Occipital lobe (tissue), 1 donor: ENCODE measurements at regions not wholly inside any gene's neighbourhood (a gene's known extent, or its start where the extent isn't known, plus 50 kb on each side); places are given as distances from the start of the nearest gene placed in this dataset.
"Not testable (repeated sequence)": the region's sequence is repeated elsewhere in the genome, so short reads cannot be mapped to it uniquely, and the experiment has no call there.

ENCODE experiments used
- DNase-seq: peaks from one replicate; lab custom pipeline; 2025; lab: John Stamatoyannopoulos, UW

DNA sequence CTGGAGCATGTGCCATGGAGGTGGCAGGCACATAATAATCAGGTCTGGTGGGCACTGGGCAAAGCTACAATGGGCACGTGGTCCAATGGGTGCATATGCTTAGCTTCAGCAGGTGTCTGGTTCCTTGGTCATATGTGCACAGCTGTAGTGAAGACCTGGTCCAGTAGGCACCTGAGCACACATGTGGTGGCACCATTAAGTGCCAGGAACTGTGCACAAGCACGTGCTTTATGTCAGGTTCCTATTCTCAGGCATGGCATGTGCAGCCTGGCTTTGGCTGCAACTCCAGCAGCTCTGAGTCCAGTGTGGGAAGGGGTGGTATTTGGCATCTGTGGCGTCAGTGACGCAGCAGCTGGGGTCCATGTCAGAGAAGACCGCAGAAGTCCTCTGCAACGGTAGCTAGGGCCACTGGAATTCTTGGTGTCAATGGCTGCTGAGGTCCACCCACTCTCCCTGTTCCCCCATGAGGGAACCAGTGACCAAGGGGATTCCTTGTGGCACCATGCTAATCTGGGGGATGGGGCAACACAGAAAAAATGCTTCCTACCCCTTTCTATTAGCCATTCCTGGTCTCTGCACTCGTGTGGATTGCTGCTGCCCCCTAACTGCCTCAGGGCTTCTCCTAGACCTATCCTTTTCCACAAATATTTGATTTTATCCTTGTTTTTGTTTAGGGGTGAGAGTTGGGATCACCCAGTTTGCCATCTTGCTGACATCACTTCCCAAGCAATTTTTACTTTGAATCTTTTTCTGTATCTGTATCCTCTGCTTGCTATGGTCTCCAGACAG, 262.9 kb upstream of the MAP2 start:
- no peak for DNase-seq

DNA sequence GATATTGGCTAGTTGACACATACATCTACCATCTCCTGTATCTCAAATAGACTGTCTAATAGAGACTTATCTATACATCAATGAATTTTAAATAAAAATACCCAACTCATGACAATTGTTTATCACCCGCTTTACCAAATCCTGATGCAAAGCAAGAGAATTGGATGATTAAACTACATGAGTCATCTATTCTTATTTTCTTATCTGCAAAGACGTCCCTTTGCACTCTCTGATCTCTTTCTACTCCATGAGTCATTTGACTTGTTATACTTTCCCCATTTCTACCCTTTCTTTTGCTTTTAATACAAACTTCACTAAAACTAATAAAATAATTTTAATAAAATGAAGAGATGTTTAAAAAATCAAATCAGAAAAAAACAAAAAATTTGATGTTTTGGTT, 261.7 kb upstream of the MAP2 start:
- no peak for DNase-seq

DNA sequence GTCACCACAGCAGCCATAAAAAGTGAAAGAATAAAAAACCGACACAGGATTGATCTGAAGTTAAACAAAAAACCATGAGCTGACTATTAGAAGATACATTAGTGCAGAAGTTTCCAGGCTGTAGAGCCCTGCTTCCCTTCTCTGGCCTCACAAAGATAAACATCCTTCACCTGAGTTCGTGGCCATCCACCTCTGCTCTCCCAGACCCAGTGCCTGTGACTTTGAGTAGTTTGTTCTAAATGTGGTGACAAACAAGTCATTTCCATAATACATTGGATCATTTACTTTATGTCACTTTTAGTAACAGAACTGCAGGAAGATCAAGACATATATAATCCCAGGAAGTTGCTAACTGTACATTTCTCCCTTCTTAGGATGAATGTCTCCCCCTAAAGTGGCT, 241.9 kb upstream of the MAP2 start:
- no peak for DNase-seq

DNA sequence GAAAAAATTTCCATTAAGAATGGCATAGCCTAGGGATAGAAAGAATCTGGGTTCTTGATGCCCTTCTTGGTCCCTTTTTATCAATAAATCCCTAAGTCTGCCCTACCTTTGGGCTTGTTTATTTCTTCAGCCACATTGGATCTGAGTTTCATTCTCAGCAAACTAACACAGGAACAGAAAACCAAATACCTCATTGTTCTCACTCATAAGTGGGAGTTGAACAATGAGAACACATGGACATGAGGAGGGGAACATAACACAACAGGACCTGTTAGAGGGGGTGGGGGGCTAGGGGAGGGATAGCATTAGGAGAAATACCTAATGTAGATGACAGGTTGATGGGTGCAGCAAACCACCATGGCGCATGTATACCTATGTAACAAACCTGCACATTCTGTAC, 237.0 kb upstream of the MAP2 start:
- not testable (repeated sequence) for DNase-seq

DNA sequence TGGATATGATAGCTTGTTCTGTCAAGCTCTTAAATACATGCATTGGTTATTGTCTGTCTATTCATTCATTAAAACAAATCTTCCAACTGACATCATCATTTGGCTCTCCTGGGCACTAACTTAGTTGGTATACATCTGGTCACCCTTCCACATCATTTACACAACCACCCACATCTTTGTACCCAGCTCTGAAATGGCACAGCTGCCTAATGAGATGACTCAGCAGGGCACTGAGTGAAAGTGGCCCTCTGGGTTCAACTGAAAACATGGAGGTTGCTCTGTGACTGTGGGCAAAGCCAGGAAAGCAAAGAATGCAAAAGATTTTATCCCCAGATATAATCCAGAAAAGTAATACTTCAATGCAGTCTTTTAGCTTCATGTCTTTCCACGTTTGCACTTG, 234.0 kb upstream of the MAP2 start:
- DNase-seq: no peak

DNA sequence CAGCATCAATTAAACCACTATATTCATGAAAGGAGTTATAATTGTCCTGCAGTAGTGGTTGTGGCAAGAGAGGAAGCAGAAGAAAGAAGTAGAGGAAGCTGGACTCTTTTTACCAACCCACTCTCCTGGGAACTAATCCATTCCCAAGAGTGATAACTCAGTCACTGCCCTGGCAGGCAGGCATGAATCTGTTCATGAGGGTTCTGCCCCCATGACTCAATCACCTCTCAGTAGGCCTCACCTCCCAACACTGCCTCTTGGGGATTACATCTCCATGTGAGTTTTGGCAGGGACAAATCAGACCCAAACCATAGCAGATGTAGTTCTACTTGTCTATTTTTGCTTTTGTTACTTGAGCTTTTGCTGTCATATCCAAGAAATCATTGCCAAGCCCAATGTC, 232.7 kb upstream of the MAP2 start:
- DNase-seq: no peak

DNA sequence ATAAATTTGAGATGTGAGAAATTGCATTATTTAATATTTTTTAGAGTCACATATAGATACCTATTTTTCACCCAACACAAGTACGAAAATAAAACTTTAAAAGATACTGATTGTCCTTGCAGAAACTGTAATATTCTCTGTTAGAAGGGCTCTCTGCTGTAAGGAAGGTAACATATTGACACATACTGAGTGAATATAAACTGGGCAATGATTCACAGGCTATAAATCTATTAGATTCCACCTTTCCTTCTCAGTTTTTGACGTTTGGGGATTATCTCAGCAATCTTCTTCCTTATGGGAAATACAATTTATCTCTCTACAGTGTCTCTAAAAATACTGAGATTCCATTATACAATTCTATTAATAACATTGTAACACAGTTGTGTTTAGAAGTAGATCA, 229.1 kb upstream of the MAP2 start:
- no peak for DNase-seq

DNA sequence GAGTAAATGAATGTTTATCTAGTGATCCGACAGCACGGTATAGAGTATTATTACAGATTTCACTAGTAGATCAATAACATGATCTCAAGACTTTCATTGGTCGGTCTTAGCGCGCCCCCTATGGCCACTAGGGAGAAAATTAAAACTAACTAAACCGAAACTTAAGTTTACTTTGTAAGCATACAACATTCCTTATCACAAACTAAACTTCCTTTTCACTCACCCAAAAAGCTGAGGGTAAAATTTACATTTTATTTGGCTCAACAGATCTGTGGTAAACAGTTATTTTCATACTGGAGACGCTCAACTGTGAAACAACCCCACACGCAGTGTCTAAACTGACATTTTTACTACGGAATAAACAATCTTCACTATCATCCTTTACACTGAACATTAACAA, 215.6 kb upstream of the MAP2 start:
- DNase-seq: no peak

DNA sequence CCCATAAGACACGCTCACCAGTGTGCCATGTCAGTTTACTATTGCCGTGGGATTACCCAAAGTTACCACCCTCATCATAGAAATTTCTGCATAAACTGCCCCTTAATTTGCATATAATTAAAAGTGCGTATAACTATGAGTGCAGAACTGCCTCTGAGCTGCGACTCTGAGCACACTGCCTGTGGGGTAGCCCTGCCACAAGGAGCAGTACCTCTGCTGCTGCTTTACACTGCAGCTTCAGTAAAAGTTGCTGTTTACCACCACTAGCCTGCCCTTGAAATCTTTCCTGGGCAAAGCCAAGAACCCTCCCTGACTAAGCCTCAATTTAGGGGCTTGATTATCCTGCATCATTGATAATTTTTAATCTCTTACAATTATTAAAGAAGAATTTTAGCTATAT, 213.9 kb upstream of the MAP2 start:
- no peak for DNase-seq

DNA sequence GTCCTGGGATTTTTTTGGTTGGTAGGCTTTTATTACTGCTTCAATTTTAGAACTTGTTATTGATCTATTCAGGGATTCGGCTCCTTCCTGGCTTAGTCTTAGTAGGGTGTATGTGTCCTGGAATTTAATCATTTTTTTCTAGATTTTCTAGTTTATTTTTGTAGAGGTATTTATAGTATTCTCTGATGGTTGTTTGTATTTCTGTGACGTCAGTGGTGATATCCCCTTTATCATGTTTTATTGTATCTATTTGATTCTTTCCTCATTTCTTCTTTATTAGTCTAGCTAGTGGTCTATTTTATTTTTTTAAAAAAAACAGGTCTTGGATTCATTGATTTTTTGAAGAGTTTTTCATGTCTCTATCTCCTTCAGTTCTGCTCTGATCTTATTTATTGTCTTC, 193.3 kb upstream of the MAP2 start:
- no peak for DNase-seq

DNA sequence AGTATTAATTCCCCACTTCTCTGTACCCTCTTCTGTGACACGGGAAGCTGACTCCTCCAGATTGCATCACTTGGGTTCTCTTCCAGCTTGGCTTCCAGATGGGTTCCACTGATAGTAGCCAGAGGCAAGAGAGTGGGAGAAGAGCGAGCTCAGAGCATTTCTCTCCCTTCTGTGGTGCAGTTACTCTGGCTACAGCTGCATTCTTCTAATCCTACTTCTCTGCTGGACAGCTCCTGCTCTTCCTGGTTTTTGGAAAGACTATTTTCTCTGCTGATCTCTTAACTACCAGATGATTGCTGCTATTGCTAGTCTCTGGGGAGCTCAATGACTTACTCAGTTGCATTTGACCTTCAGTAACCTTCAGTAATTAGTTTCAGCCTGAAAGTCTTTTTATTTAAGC, 187.5 kb upstream of the MAP2 start:
- DNase-seq: no peak

DNA sequence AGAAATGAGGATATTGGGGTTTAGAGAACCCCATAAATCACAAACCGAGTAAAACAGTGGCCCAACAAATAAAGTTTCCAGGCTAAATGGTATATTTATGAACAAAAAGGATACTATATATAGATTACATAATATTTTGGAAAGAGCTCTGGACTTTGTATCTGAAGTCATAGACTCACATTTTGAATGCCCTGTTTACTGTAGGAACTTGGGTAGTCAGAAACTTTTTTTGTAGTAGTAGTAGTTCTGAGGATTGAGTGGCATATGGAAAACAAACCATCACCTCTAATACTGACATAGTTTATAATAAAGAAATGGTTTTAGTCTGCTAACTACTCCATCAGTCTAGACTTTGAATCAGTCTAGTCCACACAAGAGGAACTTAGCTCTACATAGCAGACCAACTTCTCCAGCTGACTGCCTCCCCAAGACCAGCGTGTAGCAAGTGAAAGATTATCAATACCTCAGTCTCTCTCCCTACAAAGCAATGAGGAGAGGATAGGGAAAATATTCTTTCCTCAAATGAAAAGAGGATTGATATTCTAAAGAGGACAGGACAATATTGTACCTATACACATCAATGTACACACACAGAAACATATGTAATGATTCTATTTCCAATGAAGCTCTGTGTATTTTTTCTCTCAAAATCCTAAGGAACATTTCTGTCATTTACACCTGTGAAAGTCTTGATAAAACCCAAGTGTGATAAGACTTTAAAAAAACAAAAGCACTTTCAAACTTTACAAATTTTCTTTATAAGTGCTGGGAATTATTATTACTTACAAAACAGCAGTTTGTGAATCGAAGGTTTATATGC, 184.9 kb upstream of the MAP2 start:
- DNase-seq: no peak

DNA sequence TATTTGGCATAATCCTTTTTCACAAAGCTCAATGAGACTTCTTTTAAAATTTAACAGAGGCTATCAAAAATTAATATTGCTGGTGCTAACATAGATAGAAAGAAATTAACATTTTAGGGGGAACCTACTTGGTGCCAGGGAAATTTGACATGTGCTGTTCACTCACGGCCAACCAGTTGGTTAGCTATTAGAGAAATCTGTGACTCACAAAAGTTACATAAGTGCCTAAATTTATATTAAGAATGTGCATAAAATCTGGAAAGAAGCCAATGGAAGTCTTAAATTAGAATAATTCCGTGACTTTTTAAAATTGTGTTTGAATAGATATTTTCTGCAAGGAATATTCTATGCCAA, 184.3 kb upstream of the MAP2 start:
- DNase-seq: no peak

DNA sequence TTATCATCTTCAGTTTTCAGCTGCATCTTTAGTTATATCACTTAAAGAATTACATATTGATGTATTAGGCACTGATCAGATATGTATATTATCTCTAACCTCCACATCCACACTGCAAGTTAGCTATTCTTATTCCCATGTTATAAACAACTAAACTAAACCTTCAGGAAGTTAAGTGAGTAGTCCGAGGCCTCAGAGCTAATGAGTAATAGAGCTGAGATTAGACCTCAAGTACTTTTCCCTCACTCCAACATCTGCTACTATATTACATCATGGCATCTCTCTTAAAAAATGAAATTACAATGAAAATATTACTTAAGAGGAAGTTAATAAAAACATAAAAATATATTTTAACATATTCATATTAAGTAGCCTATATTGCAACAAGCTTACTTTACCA, 183.6 kb upstream of the MAP2 start:
- DNase-seq: no peak

DNA sequence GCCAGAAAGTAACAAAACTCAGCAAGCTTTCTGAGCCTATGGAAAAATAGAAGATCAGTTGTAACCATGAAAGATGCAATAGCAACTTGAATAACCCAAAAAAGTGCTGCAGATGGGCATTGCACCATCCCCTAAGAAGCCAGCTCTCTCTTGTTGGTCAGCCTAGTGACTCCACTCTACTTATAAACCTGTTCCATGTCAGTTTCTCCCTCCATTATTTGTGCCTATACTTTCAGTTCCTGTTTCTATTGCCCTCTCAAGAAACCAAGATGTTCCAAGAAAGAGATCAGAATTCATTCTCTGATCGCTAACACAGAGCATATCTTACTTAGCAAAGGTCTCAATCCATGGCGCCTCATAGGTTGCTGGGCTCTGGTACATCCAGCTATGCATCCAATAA, 170.3 kb upstream of the MAP2 start:
- DNase-seq: no peak

DNA sequence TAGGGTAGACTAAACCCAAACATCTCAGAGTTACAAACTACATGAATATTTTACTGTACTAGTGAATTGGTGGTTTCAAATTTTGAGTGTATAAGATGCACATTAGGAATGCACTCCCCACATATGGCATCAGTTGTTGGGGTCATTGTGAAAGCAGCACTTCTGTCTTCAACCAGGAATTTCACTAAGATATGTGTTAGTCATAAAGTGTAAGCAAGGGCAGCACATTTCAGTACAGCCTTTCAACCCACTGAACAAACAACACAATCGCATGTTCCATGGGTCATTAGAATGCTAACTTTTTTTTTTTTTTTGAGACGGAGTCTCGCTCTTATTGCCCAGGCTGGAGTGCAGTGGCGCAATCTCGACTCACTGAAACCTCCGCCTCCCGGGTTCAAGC, 164.1 kb upstream of the MAP2 start:
- no peak for DNase-seq

DNA sequence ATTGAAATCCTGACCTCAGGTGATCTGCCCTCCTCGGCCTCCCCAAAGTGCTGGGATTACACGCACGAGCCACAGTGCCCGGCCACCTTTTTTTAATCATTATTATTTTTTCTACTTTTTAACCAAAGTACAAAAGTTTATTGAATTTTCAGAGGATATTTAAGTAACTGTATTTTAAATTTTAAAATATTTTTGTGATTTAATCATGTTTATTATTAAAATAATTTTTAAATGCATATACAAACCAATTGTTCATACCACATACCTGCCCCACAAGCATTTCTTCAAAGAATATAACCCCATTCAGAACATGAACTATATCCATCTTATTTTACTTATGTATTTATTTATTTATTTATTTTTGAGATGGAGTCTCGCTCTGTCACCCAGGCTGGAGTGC, 163.6 kb upstream of the MAP2 start:
- no peak for DNase-seq

DNA sequence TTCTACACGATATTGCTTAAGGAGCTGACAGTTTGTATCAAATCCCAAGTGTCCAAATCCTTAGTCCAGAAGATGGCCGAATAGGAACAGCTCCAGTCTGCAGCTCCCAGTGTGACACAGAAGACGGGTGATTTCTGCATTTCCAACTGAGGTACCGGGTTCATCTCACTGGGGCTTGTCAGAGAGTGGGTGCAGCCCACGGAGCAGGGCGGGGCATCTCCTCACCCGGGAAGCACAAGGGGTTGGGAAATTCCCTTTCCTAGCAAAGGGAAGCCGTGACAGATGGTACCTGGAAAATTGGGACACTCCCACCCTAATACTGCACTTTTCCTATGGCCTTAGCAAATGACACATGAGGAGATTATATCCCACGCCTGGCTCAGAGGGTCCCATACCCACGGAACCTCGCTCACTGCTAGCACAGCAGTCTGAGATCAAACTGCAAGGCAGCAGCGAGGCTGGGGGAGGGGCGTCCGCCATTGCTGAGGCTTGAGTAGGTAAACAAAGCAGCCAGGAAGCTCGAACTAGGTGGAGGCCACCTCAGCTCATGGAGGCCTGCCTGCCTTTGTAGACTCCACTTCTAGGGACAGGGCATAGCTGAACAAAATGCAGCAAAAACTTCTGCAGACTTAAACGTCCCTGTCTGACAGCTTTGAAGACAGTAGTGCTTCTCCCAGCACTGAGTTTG, 162.3 kb upstream of the MAP2 start:
- not testable (repeated sequence) for DNase-seq

DNA sequence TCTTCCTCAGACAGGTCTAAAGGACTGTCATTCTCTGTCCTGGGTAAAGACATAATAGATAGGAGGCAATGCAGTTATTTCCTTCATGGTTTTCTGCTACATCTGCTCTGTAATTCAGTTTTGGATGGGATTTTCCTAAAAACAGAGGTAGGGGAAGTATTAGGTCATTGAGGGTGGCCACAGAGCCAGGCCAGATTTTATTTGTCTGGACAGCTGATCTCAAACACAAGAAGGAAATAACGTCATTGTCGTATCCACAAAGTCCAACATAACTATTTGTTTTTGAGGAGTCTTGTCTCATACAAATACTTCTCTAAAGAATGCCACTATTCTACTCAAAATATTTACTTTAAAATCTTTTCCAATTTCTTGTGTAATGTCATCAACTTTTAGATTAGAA, 154.8 kb upstream of the MAP2 start:
- DNase-seq: no peak

DNA sequence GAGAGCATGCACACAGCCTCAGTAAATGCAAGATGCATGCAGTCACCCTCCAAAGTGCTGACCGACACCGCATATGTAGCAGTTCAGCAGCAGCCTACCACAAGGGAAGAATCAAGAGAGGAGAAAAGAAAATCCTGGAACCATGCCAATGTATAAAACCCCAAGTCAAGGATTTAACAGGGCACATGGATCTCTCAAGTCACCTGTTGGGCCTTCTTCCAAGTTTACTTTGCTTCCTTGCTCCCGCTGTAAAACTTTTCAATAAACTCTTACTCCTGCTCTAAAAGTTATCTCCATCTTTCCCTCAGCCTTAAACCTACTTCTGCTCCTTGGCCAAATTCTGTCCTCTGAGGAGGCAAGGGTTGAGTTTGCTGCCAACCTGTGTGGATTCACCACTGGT, 147.8 kb upstream of the MAP2 start:
- no peak for DNase-seq

DNA sequence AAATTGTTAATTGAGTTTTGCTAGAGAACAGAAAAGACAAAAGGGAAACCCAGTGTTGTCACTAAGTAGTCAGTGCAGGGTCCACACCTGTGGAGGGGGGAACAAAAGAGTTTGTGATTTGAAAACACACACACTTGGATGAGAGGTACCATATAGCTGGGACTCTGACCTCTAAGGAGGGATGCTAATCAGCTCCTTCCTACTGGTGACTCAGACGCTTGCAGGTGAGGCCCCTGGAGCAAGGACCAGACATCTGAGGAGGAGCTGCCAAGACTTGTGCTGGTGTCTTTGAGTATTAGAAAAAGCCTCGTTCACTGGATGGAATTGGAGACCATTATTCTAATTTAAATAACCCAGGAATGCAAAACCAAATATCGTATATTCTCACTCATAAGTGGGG, 146.4 kb upstream of the MAP2 start:
- no peak for DNase-seq

DNA sequence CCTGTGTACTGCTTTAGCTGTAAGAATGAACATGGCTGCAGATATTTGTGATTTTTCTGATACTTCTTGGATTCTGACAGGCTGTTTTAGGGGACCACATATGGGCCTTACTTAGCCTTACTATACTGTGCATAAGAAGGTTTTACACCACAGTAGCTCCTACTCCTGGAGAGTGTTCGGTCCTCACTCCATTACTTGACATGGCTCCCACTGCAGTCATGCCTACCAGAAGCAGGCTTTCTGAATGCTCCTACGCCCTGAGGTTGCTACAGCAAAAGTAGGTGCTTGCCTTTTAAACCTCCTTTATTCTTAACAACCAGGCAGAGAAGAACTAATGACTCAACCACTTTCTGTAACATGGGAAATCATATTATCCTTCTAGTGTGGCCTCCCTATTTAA, 125.2 kb upstream of the MAP2 start:
- DNase-seq: no peak

DNA sequence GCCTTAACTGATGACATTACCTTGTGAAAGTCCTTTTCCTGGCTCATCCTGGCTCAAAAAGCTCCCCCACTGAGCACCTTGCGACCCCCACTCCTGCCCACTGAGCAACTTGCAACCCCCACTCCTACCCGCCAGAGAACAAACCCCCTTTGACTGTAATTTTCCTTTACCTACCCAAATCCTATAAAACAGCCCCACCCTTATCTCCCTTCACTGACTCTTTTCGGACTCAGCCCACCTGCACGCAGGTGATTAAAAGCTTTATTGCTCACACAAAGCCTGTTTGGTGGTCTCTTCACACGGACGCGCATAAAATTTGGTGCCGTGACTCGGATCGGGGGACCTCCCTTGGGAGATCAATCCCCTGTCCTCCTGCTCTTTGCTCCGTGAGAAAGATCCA, 124.4 kb upstream of the MAP2 start:
- not testable (repeated sequence) for DNase-seq
